Posterior vena cava (tissue), 2 donors: ENCODE measurements at regions not wholly inside any gene's neighbourhood (a gene's known extent, or its start where the extent isn't known, plus 50 kb on each side); places are given as distances from the start of the nearest gene placed in this dataset.
A peak's percentile ranks its signal among the peaks of the same experiment; 100 is the strongest.
"Not testable (repeated sequence)": the region's sequence is repeated elsewhere in the genome, so short reads cannot be mapped to it uniquely, and the experiment has no call there.

Source experiments
- DNase-seq: peaks from one replicate; pipeline ENCODE4 v3.0.0-alpha.2; 2020; ENCODE audit warnings: low spot score
- intact Hi-C, 2 donors: fragments of 100-400 bp; cut with DNase I; formaldehyde crosslinking; loops; one replicate each; pipeline versions ENCODE4 v1.14.1 to v1.14.2; 2022 to 2023
- donor health status: DM: yes; HTN: yes; CAD: no.
- donor health status: DM: yes; HTN: yes; CAD: no.

DNA sequence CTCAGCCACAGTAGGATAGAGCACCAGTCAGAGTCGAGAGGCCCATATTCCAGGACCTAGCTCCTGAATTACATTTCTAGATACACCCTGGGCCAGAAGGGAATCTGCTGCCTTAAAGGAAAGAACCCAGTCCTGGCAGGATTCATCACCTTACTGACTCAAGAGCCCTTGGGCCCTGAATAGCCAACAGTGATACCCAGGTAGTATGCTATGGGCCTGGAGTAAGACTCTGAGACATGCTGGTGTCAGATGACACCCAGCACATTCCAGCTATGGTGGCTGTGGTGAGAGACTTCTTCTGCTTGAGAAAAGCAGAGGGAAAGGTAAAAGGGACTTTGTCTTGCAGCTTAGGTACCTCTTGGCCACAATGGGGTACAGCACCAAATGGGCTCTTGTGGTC, 192.5 kb downstream of the MSX2 start:
- DNase-seq, intact Hi-C loops: not testable (repeated sequence)

DNA sequence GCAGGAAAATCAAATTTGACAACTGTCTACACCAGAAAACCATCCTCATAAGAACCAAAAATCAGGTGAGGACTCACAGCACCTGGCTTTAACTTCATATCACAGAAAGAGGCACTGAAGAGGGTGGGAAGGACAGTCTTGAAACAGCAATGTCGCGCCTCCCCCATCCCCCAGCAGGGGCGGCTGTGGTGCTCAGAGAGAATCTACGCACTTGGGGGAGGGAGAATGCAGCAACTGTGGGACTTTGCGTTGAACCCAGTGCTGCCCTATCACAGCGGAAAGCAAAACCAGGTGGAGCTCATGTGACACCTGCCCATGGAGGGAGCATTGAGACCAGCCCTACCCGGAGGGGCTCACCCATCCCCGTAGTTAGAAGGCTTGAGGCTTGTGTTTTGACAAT, 191.8 kb downstream of the MSX2 start:
- intact Hi-C loops = no loop called here
- no peak for DNase-seq

DNA sequence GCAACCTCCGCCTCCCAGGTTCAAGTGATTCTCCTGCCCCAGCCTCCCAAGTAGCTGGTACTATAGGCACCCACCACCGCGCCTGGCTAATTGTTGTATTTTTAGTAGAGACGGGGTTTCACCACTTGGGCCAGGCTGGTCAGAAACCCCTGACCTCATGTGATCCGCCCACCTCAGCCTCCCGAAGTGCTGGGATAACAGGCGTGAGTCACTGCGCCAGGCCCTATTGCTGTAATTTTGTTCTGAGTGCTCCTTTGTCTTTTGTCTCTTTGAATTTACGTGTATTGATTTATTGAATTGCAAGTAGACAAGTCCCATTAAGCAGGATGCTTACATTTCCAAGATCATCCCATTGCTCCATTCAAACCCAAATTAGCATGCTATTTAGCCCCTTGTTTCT, 186.7 kb downstream of the MSX2 start:
- intact Hi-C loops = no loop called here
- no peak for DNase-seq

DNA sequence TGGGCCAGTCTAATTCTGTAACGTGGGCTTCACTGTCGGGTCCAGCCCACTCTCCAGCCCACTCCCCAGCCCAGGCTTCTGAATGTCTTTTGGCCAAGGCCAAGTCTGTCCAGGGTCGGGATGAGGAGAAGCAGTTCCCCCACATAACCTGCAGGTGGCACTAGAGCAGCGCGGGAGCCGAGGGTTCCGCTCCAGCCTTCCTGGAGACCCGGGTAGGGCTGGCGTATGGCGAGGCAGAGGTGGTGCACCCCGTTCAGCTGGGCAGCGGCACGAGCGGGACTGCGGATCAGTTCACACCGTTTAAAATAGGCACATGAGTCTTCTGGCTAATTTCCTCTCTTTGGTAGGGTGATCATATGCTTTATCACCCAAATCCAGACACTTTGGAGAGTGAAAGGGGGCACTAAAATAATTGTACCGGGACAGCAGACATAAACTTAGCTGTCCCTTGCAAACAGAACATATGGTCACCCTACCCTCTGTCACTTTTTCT, 185.9 kb downstream of the MSX2 start:
- intact Hi-C loops = no loop called here
- DNase-seq = peak; percentile 87

DNA sequence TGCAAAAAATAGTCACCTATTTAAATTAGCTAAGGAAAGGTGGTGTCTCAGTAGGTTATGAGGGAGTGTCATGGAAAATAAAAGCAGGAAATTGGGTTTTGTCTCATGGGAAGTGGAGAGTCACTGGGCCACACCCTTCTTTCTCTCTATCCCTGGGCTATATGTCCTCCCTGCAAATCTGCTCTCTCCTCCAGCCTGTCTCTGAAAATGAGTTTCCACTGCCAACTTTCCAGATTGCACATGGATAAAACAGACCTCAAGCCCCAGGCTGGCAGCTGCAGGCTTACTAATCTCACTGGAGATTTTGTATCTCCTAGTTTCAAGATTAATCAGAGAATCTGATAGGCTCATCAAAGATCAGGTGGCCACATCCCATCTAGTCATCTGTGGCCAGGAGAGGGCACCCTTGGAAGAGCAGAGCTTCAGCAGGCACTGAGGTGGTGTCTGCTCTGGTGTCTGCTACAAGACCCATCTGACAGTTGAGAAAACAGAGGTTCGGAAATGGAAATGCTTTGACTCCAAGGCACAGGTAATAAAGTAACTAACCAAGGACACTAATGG, 178.9 kb downstream of the MSX2 start:
- no peak for DNase-seq
- intact Hi-C loops = no loop called here

DNA sequence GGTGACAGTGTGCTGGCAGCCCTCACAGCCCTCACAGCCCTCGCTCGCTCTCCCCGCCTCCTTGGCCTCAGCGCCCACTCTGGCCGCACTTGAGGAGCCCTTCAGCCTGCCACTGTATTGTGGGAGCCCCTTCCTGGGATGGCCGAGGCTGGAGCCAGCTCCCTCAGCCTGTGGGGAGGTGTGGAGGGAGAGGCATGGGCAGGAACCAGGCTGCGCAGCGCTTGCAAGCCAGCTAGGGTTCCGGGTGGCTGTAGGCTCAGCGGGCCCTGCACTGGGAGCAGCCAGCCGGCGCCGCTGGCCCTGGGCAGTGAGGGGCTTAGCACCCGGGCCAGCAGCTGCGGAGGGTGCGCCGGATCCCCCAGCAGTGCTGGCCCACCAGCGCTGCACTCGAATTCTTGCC, 177.0 kb downstream of the MSX2 start:
- intact Hi-C loops = no loop called here
- DNase-seq = no peak

DNA sequence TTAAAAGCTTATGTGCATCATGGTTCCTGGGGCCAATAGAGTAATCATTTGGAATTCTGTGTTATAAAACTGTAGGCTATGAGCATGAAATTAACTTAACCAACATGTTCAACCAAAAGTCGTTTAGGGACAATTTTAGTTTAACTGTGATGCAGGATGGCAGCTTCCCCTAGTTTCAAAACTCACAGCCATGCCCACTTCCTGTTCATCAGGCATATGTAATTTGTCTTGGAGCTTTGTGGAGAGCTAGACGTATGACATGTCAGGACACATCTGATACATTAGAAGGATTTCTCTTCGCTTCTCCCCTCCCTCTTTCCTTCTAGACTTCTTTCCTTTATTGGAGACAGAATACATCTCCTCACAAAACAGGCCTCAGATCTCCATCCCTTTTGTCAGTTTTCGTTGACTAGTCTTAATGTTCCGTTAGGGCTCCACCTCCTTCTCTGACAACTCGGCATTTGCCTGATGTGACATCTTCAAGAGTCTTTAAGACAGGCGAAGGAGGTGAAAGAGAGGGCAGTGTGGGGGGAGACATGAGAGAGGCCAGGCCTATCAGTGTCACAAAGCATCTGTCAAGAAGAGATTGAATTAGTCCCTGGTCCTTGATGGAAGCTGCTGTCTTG, 176.0 kb downstream of the MSX2 start:
- no peak for DNase-seq
- intact Hi-C loops = no loop called here

DNA sequence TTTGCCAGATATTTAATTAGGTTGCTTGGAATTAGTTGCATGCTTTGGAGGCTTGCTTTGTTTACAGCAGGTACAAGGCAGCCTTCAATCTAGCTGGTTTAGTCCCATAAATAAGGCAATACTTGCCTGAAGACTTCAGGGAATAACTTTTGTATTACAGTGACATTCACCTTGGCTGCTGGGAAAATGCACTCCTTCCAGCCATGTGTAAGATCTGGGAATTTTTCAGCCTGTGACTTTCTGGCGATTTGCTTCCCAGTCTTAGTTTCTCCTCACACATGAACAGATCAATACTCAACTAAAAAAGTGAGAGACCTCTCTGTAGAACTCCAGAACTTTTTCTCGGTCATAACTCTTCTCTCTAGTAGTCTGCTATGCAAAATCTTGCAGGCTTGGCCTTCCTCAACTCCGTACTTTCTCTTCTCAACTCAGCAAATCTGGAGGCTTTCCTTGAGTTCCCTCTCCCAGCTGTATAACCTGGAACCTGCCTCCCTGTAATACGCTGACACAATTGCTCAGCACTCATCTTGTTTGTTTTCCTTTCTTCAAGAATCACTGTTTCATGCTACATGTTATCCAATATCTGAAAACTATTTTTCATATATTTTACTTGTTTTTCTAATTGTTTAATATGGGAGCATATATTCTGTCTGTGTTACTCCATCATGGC, 173.0 kb downstream of the MSX2 start:
- intact Hi-C loops = no loop called here
- no peak for DNase-seq

DNA sequence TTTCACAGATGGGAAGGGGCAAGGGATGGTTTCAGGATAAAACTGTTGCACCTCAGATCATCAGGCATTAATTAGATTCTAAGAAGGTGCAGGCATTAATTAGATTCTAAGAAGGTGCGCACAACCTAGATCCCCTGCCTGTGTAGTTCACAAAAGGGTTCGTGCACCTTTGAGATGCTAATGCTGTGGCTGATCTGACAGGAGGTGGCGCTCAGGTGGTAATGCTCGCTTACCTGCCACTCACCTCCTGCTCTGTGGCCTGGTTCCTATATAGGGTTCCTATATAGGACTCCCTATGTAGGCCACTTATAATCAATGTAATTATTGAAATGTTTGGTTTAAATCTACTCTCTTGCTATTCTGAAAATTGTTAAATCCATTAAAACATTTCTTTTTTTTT, 171.0 kb downstream of the MSX2 start:
- no peak for DNase-seq
- intact Hi-C loops = no loop called here

DNA sequence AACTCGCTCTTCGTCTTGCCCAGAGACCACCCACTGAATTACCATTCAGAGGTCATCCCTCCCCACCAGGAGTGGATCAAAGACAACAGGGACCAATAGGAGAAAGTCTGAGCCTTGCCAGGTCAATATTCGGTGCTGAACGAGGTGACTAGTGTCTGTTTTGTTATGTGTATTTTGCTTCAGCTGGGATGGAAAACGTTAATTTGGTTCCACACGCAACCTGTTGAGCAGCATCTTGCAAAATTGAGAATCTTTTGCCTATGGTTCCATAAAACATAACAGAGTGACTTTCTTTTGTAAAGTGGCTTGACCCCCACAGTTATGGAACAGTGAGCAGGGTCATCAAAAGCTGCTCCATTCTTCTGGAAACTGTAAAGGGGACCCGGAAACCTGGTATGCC, 168.4 kb downstream of the MSX2 start:
- DNase-seq = no peak
- intact Hi-C loops = no loop called here

DNA sequence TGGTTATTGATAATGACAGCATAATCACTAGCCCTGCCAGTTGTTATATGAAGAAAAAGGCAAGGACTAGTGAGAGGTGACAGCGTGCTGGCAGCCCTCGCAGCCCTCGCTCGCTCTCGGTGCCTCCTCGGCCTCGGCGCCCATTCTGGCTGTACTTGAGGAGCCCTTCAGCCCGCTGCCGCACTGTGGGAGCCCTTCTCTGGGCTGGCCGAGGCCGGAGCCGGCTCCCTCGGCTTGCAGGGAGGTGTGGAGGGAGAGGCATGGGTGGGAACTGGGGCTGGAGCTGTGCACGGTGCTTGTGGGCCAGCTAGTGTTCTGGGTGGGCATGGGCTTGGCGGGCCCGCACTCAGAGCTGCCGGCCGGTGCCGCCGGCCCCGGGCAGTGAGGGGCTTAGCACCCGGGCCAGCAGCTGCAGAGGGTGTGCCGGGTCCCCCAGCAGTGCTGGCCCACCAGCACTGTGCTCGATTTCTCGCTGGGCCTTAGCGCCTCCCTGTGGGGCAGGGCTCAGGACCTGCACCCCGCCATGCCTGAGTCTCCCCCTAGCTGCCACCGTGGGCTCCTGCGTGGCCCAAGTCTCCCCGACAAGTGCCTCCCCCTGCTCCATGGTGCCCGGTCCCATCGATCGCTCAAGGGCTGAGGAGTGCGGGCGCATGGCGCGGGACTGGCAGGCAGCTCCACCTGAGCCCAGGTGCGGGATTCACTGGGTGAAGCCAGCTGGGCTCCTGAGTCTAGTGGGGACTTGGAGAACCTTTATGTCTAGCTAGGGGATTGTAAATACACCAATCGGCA, 156.2 kb downstream of the MSX2 start:
- DNase-seq, intact Hi-C loops: not testable (repeated sequence)

DNA sequence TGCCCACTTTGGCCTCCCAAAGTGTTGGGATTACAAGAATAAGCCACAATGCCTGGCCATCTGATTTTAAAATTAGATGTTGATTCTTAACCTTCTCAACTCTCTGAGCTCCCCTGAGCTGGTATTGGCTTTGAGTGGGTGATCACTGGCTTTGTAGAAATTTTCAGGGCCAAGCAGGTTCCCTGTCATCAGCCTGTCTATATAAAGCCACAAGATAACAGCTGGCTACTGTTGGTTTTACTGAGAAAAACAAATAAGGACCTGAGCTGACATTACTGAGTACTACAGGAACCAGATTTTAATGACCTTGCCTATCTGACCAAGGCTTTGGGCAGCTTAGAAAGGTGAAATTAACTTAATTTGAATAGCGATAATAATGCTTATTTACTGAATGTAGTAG, 153.6 kb downstream of the MSX2 start:
- no peak for DNase-seq
- intact Hi-C loops = no loop called here

DNA sequence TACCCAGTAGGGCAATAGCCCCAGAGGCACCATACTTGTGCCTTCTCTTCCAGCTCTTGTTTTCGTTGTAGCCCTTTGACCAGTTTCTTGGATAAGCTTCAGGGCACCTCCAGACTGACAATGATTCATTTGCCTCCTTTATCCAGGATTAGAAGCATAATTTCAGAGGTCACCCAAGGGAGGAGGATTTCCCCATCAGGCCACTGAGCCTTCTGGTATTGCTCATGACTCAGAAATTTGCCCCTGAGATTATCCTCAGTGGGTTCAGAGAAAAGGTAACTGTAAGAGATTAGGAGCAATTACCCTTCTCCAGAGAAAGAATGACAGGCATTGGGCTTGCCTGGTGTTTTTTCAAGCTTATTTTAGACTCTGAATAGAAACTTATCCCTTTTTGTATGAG, 147.9 kb downstream of the MSX2 start:
- no peak for DNase-seq
- intact Hi-C loops = no loop called here

DNA sequence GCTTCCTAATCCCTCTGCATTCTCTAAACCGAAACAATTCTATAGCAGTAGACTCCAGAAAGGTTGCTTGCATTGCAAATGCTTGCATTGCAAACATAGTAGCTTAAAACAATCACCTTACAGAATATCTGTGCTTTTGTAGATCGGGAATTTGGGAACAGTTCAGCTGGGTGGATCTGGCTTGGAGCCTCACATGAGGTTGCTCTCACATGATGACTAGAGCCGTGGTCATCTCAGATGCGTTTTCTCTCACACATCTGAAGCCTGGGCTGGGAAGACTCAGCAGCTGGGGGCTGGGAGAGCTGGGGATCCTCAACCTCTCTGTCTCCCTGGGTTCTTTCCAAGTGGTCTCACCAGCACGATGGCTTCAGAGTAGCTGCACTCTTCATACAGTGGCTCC, 127.8 kb downstream of the MSX2 start:
- DNase-seq = no peak
- intact Hi-C loops = no loop called here

DNA sequence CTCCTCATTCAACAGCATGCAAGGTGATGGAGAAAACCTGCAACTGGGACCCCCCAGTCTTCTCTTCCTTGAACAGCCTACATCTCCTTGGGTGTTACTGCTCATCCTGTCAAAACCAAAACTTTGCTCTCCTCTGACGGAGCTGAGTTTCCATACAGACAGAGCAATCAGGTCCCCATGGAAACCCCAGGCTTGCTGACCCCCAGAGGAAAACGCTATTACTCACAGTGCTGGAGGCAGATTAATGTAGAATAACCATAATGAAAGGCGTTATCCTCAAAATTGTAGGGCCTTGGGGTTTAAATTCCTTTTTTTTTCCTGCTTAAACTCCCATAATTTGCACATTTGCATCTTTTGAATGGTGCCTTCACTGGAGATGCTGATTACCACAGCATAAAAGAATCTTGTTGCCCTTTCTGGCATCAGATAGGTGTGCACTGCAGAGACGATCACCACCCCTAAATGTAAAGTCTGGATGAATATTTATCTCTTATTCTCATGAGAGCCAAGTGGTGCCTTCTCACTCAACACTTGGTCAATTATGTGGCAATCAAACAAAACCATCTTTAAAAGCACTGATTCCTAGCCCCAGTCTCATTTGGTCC, 126.3 kb downstream of the MSX2 start:
- DNase-seq = no peak
- intact Hi-C loops = no loop called here

DNA sequence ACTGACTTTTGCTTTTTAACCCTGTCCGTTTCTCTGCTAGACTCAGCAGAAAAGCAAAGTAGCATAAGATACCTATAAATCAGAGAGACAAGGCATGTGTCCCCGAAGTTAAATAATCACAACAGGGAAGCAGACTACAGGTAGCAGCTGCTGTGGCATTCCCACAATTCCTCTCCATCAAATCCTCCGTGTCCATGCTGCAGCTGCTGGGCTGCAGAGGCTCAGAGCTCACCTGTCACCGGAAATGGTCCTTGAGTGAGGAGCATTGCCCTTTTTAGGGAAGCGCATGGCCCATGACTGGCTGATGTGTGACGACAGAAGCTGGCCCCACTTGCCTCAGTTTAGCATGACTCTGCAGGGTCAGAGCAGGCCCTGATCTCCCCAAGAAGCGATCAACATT, 125.0 kb downstream of the MSX2 start:
- intact Hi-C loops = no loop called here
- DNase-seq = no peak

DNA sequence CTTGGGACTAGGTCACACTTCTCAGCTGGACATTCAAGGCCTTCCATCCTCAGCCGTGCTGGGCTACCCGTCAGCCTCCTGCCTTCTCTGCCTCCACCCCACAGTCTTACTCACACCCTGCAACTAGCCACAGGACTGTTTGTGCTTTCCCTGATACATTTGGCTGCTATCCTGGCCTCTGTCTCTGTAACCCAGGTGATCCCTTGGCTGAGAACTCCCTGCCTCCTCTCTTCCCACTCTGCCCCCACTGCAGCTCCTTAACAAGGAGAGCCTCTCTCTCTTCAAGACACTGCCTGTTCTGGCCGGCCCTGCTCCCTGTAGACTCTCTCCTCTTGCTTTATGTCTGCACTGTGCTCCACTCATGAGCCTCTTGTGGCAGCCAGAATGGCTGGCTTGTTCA, 120.6 kb downstream of the MSX2 start:
- intact Hi-C loops = no loop called here

DNA sequence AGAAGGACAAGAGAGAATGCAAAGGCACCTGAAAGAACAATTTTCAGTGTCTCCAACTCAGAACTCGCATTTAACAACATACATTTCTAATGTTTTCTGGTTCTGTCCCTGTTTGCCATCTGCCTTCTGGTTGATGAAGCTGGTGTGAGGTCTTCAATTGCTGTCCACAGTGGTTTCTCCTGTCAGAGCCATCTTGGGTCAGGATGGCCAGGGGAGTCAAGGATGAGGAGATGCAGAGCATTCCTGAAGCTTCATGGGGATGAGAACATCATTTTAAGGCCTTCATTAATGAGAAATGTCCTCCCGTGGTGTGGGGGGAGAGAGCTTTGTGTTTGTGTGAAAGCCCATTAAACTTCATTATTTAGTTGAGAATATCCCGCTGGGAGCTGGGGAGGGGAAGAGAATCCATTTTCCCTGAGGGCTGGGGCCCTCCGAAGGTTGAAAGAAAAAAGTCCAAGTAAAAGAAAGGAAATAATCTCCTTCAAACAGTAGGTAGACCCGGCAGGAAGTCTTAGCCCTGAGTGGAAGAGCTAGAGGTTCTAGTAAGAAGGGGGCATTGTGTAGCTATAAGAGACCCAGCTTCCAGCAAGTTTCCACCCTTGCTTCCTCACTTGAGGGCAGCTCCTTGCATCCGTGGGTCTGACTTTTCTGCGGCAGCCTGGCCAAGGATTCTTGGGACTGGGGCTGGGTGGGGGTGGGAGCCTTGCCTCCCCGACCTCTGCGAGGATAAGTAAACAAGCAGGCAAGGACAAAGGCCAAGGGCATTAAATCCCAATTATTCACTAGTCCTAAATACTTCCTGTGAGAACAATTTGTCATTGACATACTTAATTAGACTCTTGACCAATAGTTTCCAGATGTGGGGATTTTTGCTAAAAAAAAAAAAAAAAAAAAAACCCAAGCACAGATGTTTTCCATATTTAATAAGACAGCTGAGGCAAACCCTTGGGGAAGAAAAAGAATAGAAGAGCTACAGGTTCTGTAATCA, 119.2 kb downstream of the MSX2 start:
- intact Hi-C loops = no loop called here
- DNase-seq = no peak

More for the DNA sequence above, 120.6 kb downstream of the MSX2 start:
- no peak for DNase-seq

DNA sequence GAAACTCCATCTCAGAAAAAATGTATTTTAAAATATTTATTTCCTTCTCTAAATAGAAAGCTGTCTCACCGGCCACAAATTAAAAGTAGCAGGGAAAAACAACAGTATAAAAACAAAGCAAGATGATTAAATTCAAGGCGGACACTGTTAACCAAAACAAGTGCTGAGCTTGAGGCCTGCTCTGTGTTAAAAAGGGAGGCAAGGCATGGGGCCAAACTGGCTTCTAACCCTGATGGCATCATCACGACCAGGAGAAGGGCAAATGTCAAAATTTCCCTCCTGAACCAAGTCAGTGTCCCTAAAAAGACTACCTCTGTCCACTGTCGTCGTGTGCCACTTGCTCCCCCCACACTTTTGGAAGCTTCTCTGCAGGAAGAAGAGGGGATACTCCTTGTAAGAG, 116.1 kb downstream of the MSX2 start:
- intact Hi-C loops = no loop called here
- DNase-seq = no peak
